OCI-LY1 (cell line): ENCODE measurements at regions not wholly inside any gene's neighbourhood (a gene's known extent, or its start where the extent isn't known, plus 50 kb on each side); places are given as distances from the start of the nearest gene placed in this dataset.

Experiments
- EZH2 ChIP-seq: fragments of 200-600 bp; sonication (generic), shearing (Covaris generic); IDR thresholded peaks from 2 replicates; pipeline ENCODE4 v1.8.0; 2017; ENCODE audit warnings: borderline replicate concordance, mixed run types, mild to moderate bottlenecking, antibody characterized with exemption, low read length, moderate library complexity, mixed read lengths
- TF ChIP-seq, protein P1 (sequence below): fragments of 200-600 bp; sonication (generic), shearing (Covaris generic); IDR thresholded peaks from 2 replicates; pipeline ENCODE4 v1.5.1; 2017; ENCODE audit warnings: mild to moderate bottlenecking, antibody characterized with exemption, low read length, moderate library complexity, mixed read lengths

DNA sequence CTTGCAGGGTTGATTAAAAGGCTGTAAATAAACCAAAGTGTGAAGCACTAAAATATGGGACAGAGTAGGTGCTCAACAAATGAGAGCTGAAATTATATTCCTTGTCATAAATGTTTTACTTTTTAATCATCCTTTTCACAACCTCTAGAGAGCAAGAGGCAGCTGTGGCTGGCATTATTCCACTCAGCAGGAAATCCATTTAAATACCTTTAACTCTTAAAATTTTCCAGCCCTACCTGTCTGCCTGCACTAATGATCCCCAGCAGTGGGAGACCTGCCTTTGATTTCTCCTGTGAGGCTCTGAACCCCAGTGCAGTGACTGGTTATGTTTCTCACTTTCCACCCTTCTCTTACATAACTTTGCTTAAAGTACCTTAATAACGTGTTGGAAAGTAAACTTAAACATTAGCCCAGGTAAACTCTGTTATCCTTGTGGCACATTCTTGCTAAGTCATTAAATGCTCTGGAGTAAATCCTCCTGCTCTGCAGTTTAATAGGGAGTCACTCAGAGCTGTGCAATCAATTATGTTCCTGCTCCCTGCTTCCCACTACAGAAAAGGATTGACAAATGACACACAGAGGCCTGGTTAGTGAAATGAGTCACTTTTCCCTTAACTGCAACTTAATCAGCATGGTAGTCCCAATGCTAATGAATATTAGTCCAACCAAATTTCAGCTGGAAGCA is 755.7 kb upstream of the USP15 start:
- TF ChIP-seq, protein P1, sequence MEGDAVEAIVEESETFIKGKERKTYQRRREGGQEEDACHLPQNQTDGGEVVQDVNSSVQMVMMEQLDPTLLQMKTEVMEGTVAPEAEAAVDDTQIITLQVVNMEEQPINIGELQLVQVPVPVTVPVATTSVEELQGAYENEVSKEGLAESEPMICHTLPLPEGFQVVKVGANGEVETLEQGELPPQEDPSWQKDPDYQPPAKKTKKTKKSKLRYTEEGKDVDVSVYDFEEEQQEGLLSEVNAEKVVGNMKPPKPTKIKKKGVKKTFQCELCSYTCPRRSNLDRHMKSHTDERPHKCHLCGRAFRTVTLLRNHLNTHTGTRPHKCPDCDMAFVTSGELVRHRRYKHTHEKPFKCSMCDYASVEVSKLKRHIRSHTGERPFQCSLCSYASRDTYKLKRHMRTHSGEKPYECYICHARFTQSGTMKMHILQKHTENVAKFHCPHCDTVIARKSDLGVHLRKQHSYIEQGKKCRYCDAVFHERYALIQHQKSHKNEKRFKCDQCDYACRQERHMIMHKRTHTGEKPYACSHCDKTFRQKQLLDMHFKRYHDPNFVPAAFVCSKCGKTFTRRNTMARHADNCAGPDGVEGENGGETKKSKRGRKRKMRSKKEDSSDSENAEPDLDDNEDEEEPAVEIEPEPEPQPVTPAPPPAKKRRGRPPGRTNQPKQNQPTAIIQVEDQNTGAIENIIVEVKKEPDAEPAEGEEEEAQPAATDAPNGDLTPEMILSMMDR, result no peak
- no peak for TF ChIP-seq EZH2
